Skeletal muscle cell (primary cell): ENCODE measurements at regions not wholly inside any gene's neighbourhood (a gene's known extent, or its start where the extent isn't known, plus 50 kb on each side); places are given as distances from the start of the nearest gene placed in this dataset.

Experiments used
- DNase-seq: peaks from one replicate; pipeline ENCODE4 v3.0.0-alpha.2; 2010; ENCODE audit warnings: low read depth
- H3K4me3 ChIP-seq: 2 replicates; pipeline ENCODE4 v1.5.1; 2011; ENCODE audit warnings: low read depth, mild to moderate bottlenecking, control low read depth, low read length, moderate library complexity

- H3K4me3 ChIP-seq = no peak overlapping the region
- no peak for DNase-seq
These were observed 142.9 kb downstream of the CDC5L start for GRCh38 chr6:44530209-44530909.

DNA sequence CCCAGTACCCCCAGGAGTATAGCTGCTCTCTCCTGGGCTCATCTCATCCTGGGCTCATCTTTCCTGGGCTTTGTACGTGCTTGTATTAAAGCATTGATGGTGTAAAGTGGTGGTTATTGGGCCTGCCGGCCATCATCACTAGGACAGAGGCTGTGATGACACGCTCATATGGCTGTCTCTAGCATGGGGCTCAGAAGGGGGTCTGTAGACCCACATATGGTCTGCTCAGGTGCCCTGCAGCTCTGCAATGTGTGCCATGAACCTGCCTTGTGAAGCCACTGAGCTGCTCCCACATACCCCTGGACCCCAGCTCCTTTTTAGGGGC lies 143.4 kb downstream of the CDC5L start:
- no peak for DNase-seq
- H3K4me3 ChIP-seq = no peak overlapping the region

DNA sequence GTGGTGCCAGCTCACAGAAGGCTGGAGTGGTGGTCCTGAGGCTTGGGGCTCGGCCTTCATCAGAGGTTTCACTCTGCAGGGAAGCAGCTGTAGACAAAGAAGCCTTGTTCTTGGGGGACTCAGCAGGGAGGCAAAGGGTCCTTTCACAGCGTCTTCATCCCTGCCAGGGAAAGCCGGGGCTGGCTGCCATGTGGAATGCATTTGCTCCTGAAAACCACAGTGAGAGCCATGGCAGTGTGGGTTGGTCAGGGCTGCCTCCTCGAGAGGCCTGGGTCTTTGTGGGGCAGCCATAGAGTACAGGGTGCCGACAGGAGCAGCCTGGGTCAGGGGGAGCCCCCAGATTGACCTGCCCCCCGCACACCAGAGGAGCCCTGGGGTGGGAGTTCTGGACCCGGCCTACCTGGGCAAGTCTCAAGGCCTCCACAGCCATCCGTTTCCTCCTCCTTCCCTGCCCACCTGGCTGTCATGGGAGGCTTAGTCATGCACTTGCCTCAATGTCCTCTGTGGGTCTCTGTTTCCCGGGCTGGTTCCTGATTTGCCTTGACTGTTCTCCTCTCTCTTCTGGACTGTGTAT lies 144.0 kb downstream of the CDC5L start:
- H3K4me3 ChIP-seq = no peak overlapping the region
- DNase-seq = no peak

DNA sequence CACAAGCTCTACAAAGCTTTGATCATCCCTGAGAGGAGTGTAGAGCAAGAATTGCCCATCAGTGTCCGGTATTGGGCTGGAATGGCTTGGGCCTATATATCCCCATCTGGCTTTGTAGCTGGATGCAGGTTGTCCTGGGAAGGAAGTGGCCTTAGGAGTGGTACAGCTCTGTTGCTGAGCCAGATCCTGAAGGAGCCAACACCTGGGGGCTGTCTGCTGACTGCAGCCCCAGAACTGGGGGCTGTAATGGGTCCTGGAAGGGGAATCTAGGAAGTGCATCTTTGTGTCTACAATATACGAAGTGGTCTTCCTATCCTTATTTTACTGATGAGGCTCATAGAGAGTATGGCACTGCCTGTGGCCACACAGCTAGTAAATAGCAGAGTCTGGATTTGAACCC lies 145.9 kb downstream of the CDC5L start:
- no peak overlapping the region for H3K4me3 ChIP-seq
- no peak for DNase-seq

DNA sequence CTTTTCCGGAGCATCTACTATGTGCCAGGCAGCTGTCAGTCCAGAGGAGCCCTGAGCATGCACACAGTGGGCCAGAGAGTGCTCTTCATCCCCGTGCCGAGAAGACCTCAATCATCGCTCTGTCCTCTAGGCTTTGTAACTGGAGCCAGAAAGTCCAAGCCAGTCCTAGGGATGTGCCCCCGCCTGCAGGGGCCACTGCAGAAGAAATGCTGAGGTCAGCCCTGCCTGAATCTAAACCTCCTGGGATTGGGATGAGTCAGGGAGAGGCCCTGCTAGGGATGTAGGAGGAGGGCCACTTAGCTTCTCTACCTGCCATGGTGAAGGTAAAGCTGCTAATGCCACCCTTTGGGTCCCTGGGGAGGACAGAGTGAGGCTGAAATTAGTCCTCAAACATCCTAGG lies 146.8 kb downstream of the CDC5L start:
- no peak overlapping the region for H3K4me3 ChIP-seq
- DNase-seq = no peak

DNA sequence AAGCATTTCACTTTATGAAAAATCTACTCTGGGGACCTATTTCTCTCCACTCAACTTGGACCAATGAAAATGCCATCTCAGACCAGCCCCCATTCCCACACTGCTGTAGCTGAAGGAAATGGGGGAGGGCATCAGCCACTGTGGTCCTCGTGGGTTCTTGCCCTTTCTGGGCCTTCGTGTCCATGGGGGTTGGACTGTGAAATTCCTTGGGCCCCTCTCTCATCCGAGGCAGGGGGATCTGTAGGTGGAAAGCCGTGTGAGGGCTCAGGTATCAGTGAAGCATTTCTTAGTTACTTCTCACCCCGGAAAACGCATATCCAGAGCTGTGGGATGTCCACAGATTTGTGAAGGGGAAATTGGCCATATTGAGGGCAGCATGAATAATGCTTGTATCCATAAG lies 147.9 kb downstream of the CDC5L start:
- DNase-seq = no peak
- H3K4me3 ChIP-seq = no peak overlapping the region

DNA sequence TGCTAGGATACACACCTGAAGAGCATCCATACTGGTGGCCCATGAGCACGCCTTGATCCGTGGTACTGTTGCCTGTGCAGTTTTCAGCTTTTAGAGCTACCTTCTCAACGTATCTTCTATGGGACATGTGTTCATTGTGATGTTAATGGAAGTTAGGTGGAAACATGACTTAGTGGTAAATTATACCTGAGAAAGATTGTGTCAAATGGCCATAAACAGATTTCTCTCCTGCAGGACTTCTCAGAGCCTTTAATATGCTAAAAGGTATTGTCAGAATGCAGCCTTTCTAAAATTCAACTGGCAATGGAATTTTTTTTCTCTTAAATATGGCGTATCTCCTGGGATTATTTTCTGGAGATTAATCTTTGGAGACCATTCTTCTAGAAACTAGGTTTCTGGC lies 148.5 kb downstream of the CDC5L start:
- DNase-seq = no peak
- no peak overlapping the region for H3K4me3 ChIP-seq

DNA sequence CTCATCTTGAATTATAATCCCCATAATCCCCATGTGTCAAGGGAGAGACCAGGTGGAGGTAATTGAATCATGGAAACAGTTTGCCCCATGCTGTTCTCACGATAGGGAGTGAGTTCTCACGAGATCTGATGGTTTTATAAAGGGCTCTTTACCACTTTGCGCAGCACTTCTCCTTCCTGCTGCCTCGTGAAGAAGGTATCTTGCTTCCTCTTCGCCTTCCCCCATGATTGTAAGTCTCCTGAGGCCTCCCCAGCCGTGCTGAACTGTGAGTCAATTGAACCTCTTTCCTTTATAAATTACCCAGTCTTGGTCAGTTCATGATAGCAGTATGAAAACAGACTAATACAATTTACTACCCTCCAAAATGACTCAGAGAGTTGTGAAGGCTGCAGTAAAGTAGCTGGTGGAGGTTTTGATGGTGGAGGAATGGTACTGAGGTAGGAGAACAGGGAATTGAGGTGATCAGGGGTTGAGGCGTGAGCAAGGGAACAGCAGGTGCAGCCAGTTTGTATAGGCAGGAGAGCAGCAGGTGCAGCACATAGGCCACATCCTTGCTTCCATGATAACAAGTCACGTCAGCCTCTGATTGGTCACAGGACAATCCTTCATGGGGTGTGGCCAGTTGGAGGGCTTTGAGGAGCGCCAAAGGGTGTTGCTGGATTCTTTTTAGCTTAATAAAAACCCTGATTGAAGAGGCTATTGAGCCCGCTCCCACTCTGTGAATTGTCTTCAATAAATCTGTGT lies 150.0 kb downstream of the CDC5L start:
- DNase-seq = no peak
- no peak overlapping the region for H3K4me3 ChIP-seq

DNA sequence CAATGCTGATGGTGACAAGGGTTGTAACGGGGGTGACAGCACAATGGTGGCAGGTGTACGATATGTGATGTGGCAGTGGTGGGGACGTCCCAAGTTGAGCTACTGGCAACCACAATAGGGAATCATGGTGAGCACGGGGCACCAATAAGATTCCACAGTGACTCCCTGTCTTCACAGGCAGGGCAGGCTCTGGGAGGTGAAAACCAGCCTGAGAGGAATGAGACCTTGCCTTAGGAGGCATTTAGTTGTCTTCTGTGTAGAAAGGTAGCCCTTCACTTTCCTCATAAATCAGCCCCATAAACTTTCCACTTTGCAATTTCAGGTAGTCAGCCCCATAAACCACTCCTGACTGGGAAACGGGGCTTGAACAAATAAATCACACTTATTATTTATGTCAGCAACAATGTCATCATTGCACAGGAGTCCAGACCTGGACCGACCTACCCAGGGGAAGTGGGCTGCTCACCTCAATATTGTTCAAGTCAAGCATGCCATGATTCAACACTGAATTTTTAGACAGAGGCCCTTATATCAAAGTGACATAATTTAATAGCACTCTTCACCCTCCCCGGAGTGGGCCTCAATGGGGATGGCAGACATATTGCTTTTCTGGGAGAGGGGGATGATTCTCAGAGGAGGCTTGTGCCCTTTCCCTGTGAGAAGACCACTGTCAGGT lies 150.8 kb downstream of the CDC5L start:
- H3K4me3 ChIP-seq = no peak overlapping the region
- DNase-seq = no peak

DNA sequence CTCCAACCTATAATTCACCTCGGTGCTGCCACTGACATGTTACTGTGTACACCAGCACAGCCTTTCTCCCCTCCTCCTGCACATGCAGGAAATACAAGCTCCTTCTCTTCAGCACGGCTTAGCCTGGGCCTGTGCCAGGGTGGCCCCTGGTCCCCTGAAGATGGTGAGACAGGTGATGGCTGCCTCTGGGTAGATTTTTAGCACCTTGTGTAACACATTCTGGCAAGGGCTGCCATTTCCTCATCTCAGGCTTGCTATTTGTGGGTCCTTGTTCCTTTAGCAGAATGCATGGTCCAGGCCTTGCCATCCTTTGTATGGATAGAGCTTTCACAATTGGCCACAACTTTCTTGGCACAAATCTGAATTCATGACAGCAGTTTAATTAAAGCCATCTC lies 151.3 kb downstream of the CDC5L start:
- no peak for DNase-seq
- no peak overlapping the region for H3K4me3 ChIP-seq

DNA sequence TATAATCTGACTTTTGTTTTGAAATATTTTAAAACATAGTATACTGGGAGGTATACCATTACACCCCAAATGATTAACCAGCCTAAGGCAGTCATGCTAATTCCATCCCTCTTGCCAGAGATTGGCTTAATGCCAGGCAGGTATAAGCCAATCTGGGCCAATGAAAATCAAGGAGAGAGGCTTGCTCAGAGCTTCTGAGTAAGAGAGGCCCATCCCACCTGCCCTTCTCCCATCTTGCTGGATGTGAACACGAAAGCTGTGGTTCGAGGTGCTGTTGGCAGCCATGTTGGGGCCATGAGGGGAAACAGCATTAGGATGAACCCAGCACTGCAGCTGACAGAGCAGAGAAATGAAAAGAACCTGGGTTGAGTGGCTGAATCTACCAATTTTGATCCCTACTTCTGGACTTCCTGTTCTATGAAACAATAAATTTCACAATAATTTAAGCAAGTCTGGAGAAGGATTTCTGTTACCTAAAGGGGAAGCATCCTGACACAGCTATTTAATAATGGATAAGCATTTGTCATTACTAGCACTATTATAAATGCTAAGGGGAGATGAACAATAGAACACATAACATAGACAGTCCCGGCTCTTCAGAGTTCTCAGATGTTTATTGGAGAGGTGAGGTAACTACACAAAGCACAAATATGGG lies 152.3 kb downstream of the CDC5L start:
- no peak for DNase-seq
- H3K4me3 ChIP-seq = no peak overlapping the region

DNA sequence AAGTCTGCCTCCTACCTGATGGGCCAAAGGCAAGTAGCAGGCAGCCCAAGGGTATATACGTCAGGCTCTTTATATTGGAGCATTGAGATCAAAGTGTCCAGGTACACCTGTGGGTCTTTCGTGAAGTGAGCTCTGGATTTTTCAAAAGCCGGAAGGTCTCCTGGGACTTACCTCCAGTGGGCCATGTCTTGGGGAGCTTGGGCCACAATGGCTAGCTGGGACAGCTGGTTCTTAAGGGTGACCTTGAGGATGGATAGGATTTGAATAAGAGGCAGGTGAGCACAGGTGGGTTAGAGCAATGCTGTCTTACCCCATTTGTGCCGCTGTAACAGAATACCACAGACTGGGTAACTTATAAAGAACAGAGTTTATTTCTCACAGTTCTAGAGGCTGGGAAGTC lies 153.4 kb downstream of the CDC5L start:
- no peak overlapping the region for H3K4me3 ChIP-seq
- DNase-seq = no peak

DNA sequence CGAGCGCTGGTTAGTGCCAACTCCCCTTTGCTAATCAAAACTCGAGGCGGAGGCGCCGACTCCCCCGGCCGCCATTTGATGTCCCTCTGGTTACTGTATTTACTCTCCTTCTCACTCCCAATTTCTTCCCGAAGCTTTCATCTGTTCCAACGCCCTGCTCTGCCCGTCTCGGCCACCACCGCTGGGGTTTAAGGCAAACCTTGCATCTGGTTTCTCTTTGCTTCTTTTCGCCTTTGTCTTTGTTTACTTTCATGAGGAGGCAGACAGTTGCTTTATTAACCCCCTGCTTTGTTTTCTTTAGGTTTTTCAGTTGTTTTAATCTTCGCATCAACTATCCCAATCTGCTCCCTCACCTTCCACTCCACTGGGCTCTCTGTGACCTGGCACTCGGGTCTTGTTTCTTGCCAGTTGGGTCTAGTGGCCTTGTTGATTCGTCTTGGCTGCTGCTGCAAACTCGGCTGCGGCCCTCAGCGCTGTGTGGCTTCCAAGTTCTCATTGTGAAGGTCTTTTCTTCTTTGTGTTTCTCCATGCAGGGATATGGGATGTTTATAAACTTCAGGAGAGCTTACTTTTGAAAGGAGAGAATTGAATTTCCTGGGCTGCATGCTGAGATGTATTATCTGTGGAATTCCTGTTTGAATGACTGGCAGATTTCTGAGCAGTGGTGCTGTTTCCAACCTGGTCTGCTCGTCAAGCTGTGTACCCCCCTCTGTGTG lies 155.1 kb downstream of the CDC5L start:
- no peak overlapping the region for H3K4me3 ChIP-seq
- DNase-seq = no peak

- no peak for DNase-seq
- H3K4me3 ChIP-seq = no peak overlapping the region
These were observed 156.2 kb downstream of the CDC5L start for GRCh38 chr6:44543664-44544063.

DNA sequence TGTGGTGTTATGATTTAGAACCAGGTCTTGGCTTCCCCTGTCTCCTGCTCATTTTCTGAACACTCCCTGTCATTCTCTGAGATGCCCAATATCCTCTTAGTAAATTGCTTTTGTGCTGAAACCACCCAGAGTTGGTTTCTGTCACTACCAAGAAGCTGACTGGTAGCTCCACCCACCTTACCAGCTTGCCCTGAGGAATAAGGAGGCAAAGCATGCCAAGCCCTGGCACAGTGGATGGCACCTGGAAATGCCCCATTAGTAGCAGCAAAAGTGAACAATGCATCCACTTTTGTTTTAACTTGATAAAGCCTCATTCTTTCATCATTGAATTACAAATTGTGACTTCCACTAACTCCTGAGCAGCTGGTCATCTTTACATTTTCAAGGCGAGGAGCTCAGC lies 157.7 kb downstream of the CDC5L start:
- no peak for DNase-seq
- H3K4me3 ChIP-seq = no peak overlapping the region

- DNase-seq = no peak
- no peak overlapping the region for H3K4me3 ChIP-seq
These were observed 160.8 kb downstream of the CDC5L start for GRCh38 chr6:44548319-44548718.

DNA sequence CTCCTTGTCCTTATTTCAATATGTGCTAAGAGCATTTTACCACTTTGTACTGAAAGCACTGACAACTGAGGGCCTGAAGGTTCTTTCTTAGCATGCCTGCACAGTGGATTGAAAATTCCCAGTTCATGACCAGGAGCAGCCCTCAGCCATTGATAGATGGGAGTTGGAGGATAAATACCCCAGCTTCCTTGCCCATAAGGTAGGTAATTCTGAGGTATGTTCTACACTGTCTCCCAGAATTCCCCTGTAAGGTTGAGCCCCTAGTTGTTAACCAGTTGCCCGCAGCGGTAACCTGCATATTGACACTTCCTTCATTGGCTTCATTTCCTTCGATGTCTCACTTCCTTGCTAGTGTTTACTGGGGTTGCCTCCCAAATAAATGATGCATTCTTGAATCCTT lies 162.0 kb downstream of the CDC5L start:
- no peak for DNase-seq
- H3K4me3 ChIP-seq = no peak overlapping the region

DNA sequence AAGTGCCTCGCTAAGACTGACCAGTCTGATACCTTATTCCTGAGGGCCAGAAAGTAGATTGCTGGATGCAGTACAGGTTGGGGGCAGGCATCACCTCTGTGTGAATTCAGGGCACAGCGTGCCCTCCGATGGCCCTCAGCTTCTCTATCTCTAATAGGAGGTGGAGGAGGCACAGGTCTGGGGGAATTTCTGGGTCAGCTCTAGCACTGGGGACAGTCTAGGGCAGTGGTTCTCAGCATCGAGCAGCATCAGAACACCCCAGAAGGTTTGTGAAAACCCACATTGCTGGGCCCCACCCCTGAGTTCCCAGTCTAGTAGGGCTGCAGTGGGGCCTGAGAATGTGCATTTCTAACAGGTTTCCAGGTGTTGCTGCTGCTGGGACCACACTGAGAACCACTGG lies 166.7 kb downstream of the CDC5L start:
- no peak for DNase-seq
- no peak overlapping the region for H3K4me3 ChIP-seq

- no peak for DNase-seq
- no peak overlapping the region for H3K4me3 ChIP-seq
These were observed 167.4 kb downstream of the CDC5L start for GRCh38 chr6:44554861-44555260.

DNA sequence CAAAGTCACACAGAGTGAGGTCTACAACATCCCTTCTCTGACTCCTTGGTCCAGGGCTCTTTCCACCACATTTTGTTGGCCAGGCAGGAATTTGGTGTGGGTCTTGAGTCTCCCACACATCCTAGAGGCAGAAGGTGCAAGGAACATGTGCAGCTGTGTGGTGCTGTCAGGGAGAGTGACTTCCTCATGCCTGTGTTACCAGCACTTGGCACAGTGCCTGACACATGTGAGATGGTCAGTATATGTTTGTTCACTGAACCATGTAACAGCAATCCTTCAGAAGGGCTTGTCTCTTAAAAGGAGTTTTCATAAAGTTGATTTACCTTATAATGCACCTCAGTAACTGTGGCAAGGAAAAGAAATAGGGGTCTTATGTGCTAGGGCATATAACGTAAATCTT lies 168.5 kb downstream of the CDC5L start:
- DNase-seq = no peak
- no peak overlapping the region for H3K4me3 ChIP-seq
